Chondrocyte (in vitro differentiated cells): ENCODE measurements at regions not wholly inside any gene's neighbourhood (a gene's known extent, or its start where the extent isn't known, plus 50 kb on each side); places are given as distances from the start of the nearest gene placed in this dataset.

ENCODE experiments used
- DNase-seq: peaks from one replicate; pipeline ENCODE4 v3.0.0; 2021; ENCODE audit warnings: mixed read lengths, low spot score
- H3K27ac Mint-ChIP-seq: one replicate; pipeline ENCODE4 v1.8.0; 2021; ENCODE audit warnings: mild to moderate bottlenecking, moderate library complexity, mixed read lengths; ENCODE audit not compliant: unreplicated experiment
- H3K27me3 Mint-ChIP-seq: 2 replicates; pipeline ENCODE4 v1.8.0; 2021; ENCODE audit warnings: low read depth, mixed read lengths
- H3K36me3 Mint-ChIP-seq: 2 replicates; pipeline ENCODE4 v1.8.0; 2021; ENCODE audit warnings: low read depth, mixed read lengths
- H3K4me1 Mint-ChIP-seq: 2 replicates; pipeline ENCODE4 v1.8.0; 2021; ENCODE audit warnings: low read depth, mild to moderate bottlenecking, mixed read lengths
- H3K4me3 Mint-ChIP-seq: one replicate; pipeline ENCODE4 v1.8.0; 2021; ENCODE audit warnings: mild to moderate bottlenecking, moderate library complexity, mixed read lengths; ENCODE audit not compliant: unreplicated experiment
- H3K9me3 Mint-ChIP-seq: 2 replicates; pipeline ENCODE4 v1.8.0; 2021; ENCODE audit warnings: low read depth, mixed read lengths
- CTCF ChIP-seq: fragments of 200-600 bp; sonication (generic); IDR thresholded peaks from 2 replicates; pipeline ENCODE4 v1.5.0; 2021; ENCODE audit warnings: antibody characterized with exemption, mild to moderate bottlenecking, moderate library complexity

- Mint-ChIP-seq H3K27me3 (no peaks in the 10 kb centered on the region), H3K4me3 (no peak overlapping the region), H3K4me1 (peaks cover 39% of the 10 kb centered on the region), H3K27ac (peak overlapping the region; percentile 17), H3K9me3 (no peaks in the 10 kb centered on the region), H3K36me3 (no peaks in the 10 kb centered on the region)
- peak; percentile 46 for DNase-seq
- no peak for TF ChIP-seq CTCF
These were observed 279.7 kb downstream of the GADD45G start for GRCh38 chr9:89884356-89885083.

GRCh38 chr9:89885156-89885555 is 280.3 kb downstream of the GADD45G start:
- H3K4me1 Mint-ChIP-seq = peaks cover 35% of the 10 kb centered on the region
- H3K27me3 Mint-ChIP-seq = no peaks in the 10 kb centered on the region
- TF ChIP-seq CTCF = no peak
- H3K4me3 Mint-ChIP-seq = no peak overlapping the region
- no peaks in the 10 kb centered on the region for H3K36me3 Mint-ChIP-seq
- peak; percentile 66 for DNase-seq
- peak overlapping the region; percentile 41 for H3K27ac Mint-ChIP-seq
- no peaks in the 10 kb centered on the region for H3K9me3 Mint-ChIP-seq

- H3K9me3 Mint-ChIP-seq = no peaks in the 10 kb centered on the region
- H3K27me3 Mint-ChIP-seq = no peaks in the 10 kb centered on the region
- no peak for TF ChIP-seq CTCF
- no peak overlapping the region for H3K4me3 Mint-ChIP-seq
- peak overlapping the region; percentile 74 for H3K27ac Mint-ChIP-seq
- H3K4me1 Mint-ChIP-seq = peaks cover 37% of the 10 kb centered on the region
- no peaks in the 10 kb centered on the region for H3K36me3 Mint-ChIP-seq
- DNase-seq = peak; percentile 15
These were observed 281.5 kb downstream of the GADD45G start for GRCh38 chr9:89886281-89886700.

GRCh38 chr9:89887286-89887685 is 282.5 kb downstream of the GADD45G start:
- Mint-ChIP-seq H3K27ac (peak overlapping the region; percentile 36), H3K36me3 (no peaks in the 10 kb centered on the region), H3K4me1 (peaks cover 47% of the 10 kb centered on the region), H3K4me3 (no peak overlapping the region), H3K27me3 (no peaks in the 10 kb centered on the region), H3K9me3 (no peaks in the 10 kb centered on the region)
- peak; percentile 12 for DNase-seq
- TF ChIP-seq CTCF = no peak

GRCh38 chr9:89888233-89888632 is 283.4 kb downstream of the GADD45G start:
- no peak overlapping the region for H3K27ac Mint-ChIP-seq
- peaks cover 53% of the 10 kb centered on the region for H3K4me1 Mint-ChIP-seq

More at GRCh38 chr9:89888233-89888632, 283.4 kb downstream of the GADD45G start:
- TF ChIP-seq CTCF = no peak
- H3K4me3 Mint-ChIP-seq = no peak overlapping the region
- H3K9me3 Mint-ChIP-seq = no peaks in the 10 kb centered on the region
- H3K27me3 Mint-ChIP-seq = no peaks in the 10 kb centered on the region
- peak; percentile 11 for DNase-seq
- no peaks in the 10 kb centered on the region for H3K36me3 Mint-ChIP-seq
